ENCODE measurements at regions not wholly inside any gene's neighbourhood (a gene's known extent, or its start where the extent isn't known, plus 50 kb on each side); places are given as distances from the start of the nearest gene placed in this dataset.

- TF ChIP-seq CTCF (IDR thresholded peaks at IDR 0.05; ENCODE audit: borderline replicate concordance, control extremely low read depth, extremely low read depth, insufficient read depth, missing control alignments) = no peak
- in situ Hi-C loops (cut with MboI; ENCODE audit: low sequenced_read_pairs, unreplicated experiment) = no loop called here
- no peak for DNase-seq (ENCODE audit: low spot score)
Measured at GRCh38 chr4:177237291-177237690, 72.4 kb upstream of the NEIL3 start.

GRCh38 chr4:177239477-177239876, 70.2 kb upstream of the NEIL3 start:
- in situ Hi-C loops (cut with MboI; ENCODE audit: low sequenced_read_pairs, unreplicated experiment) = no loop called here
- no peak for TF ChIP-seq CTCF (IDR thresholded peaks at IDR 0.05; ENCODE audit: borderline replicate concordance, control extremely low read depth, extremely low read depth, insufficient read depth, missing control alignments)

GRCh38 chr4:177239878-177240277, 69.8 kb upstream of the NEIL3 start:
- no peak for DNase-seq (ENCODE audit: low spot score)
- no peak for TF ChIP-seq CTCF (IDR thresholded peaks at IDR 0.05; ENCODE audit: borderline replicate concordance, control extremely low read depth, extremely low read depth, insufficient read depth, missing control alignments)
- in situ Hi-C loops (cut with MboI; ENCODE audit: low sequenced_read_pairs, unreplicated experiment) = no loop called here

More at GRCh38 chr4:177239477-177239876, 70.2 kb upstream of the NEIL3 start:
- DNase-seq (ENCODE audit: low spot score) = no peak

- in situ Hi-C loops (cut with MboI; ENCODE audit: low sequenced_read_pairs, unreplicated experiment) = no loop called here
- no peak for TF ChIP-seq CTCF (IDR thresholded peaks at IDR 0.05; ENCODE audit: borderline replicate concordance, control extremely low read depth, extremely low read depth, insufficient read depth, missing control alignments)
- no peak for DNase-seq (ENCODE audit: low spot score)
Measured at GRCh38 chr4:177242651-177243286, 66.9 kb upstream of the NEIL3 start.

GRCh38 chr4:177246641-177247584, 62.8 kb upstream of the NEIL3 start:
- DNase-seq (ENCODE audit: low spot score) = no peak
- TF ChIP-seq CTCF (IDR thresholded peaks at IDR 0.05; ENCODE audit: borderline replicate concordance, control extremely low read depth, extremely low read depth, insufficient read depth, missing control alignments) = no peak
- in situ Hi-C loops (cut with MboI; ENCODE audit: low sequenced_read_pairs, unreplicated experiment) = no loop called here

- DNase-seq (ENCODE audit: low spot score) = peak; percentile 58
- in situ Hi-C loops (cut with MboI; ENCODE audit: low sequenced_read_pairs, unreplicated experiment) = no loop called here
- peak; percentile 95 for TF ChIP-seq CTCF (IDR thresholded peaks at IDR 0.05; ENCODE audit: borderline replicate concordance, control extremely low read depth, extremely low read depth, insufficient read depth, missing control alignments)
Measured at GRCh38 chr4:177250056-177250696, 59.5 kb upstream of the NEIL3 start.
